Heart right ventricle (tissue), 16 donors: ENCODE measurements at regions not wholly inside any gene's neighbourhood (a gene's known extent, or its start where the extent isn't known, plus 50 kb on each side); places are given as distances from the start of the nearest gene placed in this dataset.

Experiments used
- ATAC-seq, 8 donors: fragments of 200-7000 bp; cut with Tn5 transposase; one replicate each; pipeline ENCODE4 v1.9.1; 2020; ENCODE audit warnings: mild to moderate bottlenecking in 8 of 8, moderate library complexity in 8 of 8, moderate number of reproducible peaks in 1 of 8
- DNase-seq, 2 donors: peaks; one replicate each; pipeline ENCODE4 v3.0.0-alpha.2; 2020
- H3K27ac ChIP-seq, 10 donors: fragments of 200-600 bp; sonication (generic) in 2 of 10; one replicate each; pipeline versions ENCODE4 v1.5.0 to v1.8.0; 2020 to 2022; ENCODE audit warnings: mild to moderate bottlenecking in 3 of 10
- H3K27me3 ChIP-seq, 7 donors: fragments of 200-600 bp; one replicate each; pipeline ENCODE4 v1.8.0; 2021 to 2022; ENCODE audit warnings: mild to moderate bottlenecking in 2 of 7
- H3K36me3 ChIP-seq, 9 donors: fragments of 200-600 bp; sonication (generic) in 1 of 9; one replicate each; pipeline versions ENCODE4 v1.5.0 to v1.8.0; 2020 to 2022; ENCODE audit warnings: mild to moderate bottlenecking in 2 of 9
- H3K4me1 ChIP-seq, 9 donors: fragments of 200-600 bp; sonication (generic) in 1 of 9; one replicate each; pipeline versions ENCODE4 v1.5.0 to v1.8.0; 2020 to 2022; ENCODE audit warnings: mild to moderate bottlenecking in 4 of 9
- H3K4me3 ChIP-seq, 10 donors: fragments of 200-600 bp; sonication (generic) in 2 of 10; one replicate each; pipeline versions ENCODE4 v1.5.0 to v1.8.0; 2020 to 2022; ENCODE audit warnings: mild to moderate bottlenecking in 7 of 10, moderate library complexity in 2 of 10
- H3K9me3 ChIP-seq, 11 donors: fragments of 200-600 bp in 10 of 11; sonication (generic) in 2 of 11; one replicate each; pipeline versions ENCODE4 v1.5.0 to v1.8.0; 2013 to 2022; ENCODE audit warnings: mild to moderate bottlenecking in 2 of 11, control low read depth in 1 of 11, moderate library complexity in 1 of 11
- CTCF ChIP-seq, 9 donors: fragments of 200-600 bp; sonication (generic) in 2 of 9; IDR thresholded peaks; one replicate each; pipeline versions ENCODE4 v1.5.0 to v1.8.0; 2021 to 2022; ENCODE audit warnings: antibody characterized with exemption in 9 of 9, mild to moderate bottlenecking in 5 of 9, moderate library complexity in 1 of 9
- WGBS, 2 donors: extraction: QIAGEN DNeasy Blood & Tissue Kit; methylation state at CpG; one replicate each; pipeline ENCODE4 v1.1.7; 2013; ENCODE audit warnings: inconsistent platforms in 1 of 2; 5-methylcytosine and 5-hydroxymethylcytosine counted together
- intact Hi-C, 10 donors: fragments of 100-400 bp; cut with DNase I; formaldehyde crosslinking; loops; one replicate each; pipeline versions ENCODE4 v1.11.1 to v1.14.2; 2022
- donor health status: Arrhythmogenic right ventricular cardiomyopathy.
- donor health status: ischemic (EF 13 %, LVEDD 7.1; RV severe dilation, severe dysfunction).
- donor health status: healthy with polysubstance abuse.
- donor health status: DM: no; HTN: yes; CAD: no.
- donor health status: DM: no; HTN: no; CAD: no.
- donor health status: ischemic (EF 25% LVEDD 6.9; RV normal size, moderate dysfunction).
- donor health status: ischemic (EF 25% LVEDD 5.7; RV mildly dilated, moderate dysfunction).
- donor health status: healthy.
- donor health status: DM: yes; HTN: yes; CAD: no.
- donor health status: Ischemic cardiomyopathy.
- donor health status: ischemic (EF 35%, LVEDD 5.7; RV mildly dilated, moderate dysfunction).
- donor health status: nonischemic (EF 11% LVEDD 7.7; RV severe dilation, severe dysfunction).
- donor health status: DM: yes; HTN: yes; CAD: no.
- donor health status: PGD.
- donor health status: ischemic (EF 29% LVEDD 5.4; RV normal size, mild dysfunction).
- donor health status: nonischemic (EF 23%, LVEDD 6.1; RV moderate dilation, normal function).

DNA sequence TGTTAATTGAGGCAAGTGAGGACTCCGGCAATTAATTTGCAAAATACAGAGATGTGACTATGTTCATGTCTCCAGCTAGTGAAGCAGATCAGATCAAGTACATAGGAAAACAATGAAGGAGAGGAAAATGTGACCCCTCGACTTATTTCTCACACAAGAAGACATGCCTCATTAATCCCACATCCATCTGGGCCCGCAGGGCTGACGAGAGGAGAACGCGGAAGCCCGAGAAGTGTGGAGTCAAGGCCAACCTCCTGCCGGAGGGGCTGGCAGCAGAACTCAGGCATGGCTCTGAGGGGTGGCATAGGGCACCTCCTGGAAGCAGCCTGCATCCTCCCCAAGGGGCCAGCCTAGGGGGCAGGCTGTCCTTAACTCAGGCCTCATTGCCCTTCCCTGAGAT lies 54.4 kb downstream of the ZNF503 start:
- H3K4me1 ChIP-seq = no peaks in the 10 kb centered on the region
- ATAC-seq (no peak), DNase-seq (no peak)
- H3K9me3 ChIP-seq = peaks cover 0 to 9% (median 0%) of the 10 kb centered on the region in 11 donors
- H3K4me3 ChIP-seq = no peak overlapping the region
- WGBS, 2 donors = 71 to 78% methylated on average over 8 of the region's 8 CpGs
- H3K36me3 ChIP-seq = no peaks in the 10 kb centered on the region
- intact Hi-C loops = no loop called here
- H3K27me3 ChIP-seq = peaks cover 0 to 6% (median 0%) of the 10 kb centered on the region in 7 donors
- TF ChIP-seq CTCF (IDR thresholded peaks at IDR 0.05) = no peak
- H3K27ac ChIP-seq = no peak overlapping the region

DNA sequence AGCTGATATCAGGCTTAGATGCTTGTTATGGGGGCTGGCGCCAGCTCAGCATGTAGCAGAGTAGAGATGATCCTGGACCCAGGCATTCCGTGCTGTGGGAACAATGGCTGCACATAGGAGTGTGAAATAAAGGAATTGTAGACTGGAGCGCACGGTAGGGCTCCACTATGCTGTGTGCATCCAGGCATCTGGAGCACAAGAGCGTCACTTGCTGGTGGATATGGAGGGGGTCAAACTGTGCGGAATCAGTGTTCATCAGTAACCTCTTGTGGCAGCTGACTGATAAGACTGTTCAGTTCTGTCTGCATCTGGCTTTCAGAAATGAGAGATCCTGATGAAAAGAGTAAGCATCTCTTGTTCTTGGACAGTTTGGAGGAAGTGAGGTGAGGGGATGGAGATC lies 55.8 kb downstream of the ZNF503 start:
- H3K9me3 ChIP-seq = peaks cover 0 to 9% (median 0%) of the 10 kb centered on the region in 11 donors
- H3K4me1 ChIP-seq = no peaks in the 10 kb centered on the region
- no peak overlapping the region for H3K27ac ChIP-seq
- intact Hi-C loops = no loop called here
- no peak for ATAC-seq
- H3K4me3 ChIP-seq = no peak overlapping the region
- H3K36me3 ChIP-seq = no peaks in the 10 kb centered on the region
- DNase-seq = no peak
- no peak for TF ChIP-seq CTCF (IDR thresholded peaks at IDR 0.05)
- H3K27me3 ChIP-seq = peaks cover 0 to 6% (median 0%) of the 10 kb centered on the region in 7 donors
- WGBS, 2 donors = 76 to 84% methylated on average over 6 of the region's 6 CpGs

DNA sequence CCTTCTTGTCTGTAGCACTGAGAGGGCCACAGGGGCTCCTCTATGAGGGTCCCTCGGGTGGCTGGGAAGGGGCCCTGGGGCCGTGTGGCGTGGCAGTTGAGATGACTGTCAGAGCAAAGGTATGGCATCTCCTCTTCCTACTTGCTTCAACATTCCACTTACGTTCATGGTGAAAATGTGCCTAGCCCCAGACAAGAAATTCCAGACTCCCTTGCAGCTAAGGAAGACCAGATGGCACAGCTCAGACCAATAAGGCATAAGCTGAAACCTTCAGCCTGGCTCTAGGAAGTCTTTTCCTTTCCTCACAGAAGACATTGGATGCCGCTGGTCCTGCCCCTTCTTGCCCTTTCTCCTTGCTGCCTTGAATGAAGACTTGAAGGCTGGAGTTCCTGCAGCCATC lies 57.4 kb downstream of the ZNF503 start:
- Histone ChIP-seq H3K9me3 (peaks cover 0 to 9% (median 0%) of the 10 kb centered on the region in 11 donors), H3K36me3 (no peaks in the 10 kb centered on the region), H3K4me3 (no peak overlapping the region), H3K4me1 (no peaks in the 10 kb centered on the region), H3K27me3 (peaks cover 0 to 6% (median 0%) of the 10 kb centered on the region in 7 donors), H3K27ac (no peak overlapping the region)
- intact Hi-C loops = no loop called here
- ATAC-seq (no peak), DNase-seq (no peak)
- TF ChIP-seq CTCF (IDR thresholded peaks at IDR 0.05) = no peak
- 77 to 89% methylated on average over 5 of the region's 5 CpGs for WGBS, 2 donors

GRCh38 chr10:75342397-75342796 lies 59.2 kb downstream of the ZNF503 start:
- Histone ChIP-seq H3K27ac (no peak overlapping the region), H3K36me3 (no peaks in the 10 kb centered on the region), H3K4me1 (no peaks in the 10 kb centered on the region), H3K9me3 (peaks cover 0 to 9% (median 0%) of the 10 kb centered on the region in 11 donors), H3K4me3 (no peak overlapping the region), H3K27me3 (peaks cover 0 to 6% (median 0%) of the 10 kb centered on the region in 7 donors)
- DNase-seq (no peak), ATAC-seq (no peak)
- no peak for TF ChIP-seq CTCF (IDR thresholded peaks at IDR 0.05)
- WGBS, 2 donors = 56 to 67% methylated on average over 5 of the region's 5 CpGs
- intact Hi-C loops = no loop called here
